ENCODE measurements at regions not wholly inside any gene's neighbourhood (a gene's known extent, or its start where the extent isn't known, plus 50 kb on each side); places are given as distances from the start of the nearest gene placed in this dataset.

DNA sequence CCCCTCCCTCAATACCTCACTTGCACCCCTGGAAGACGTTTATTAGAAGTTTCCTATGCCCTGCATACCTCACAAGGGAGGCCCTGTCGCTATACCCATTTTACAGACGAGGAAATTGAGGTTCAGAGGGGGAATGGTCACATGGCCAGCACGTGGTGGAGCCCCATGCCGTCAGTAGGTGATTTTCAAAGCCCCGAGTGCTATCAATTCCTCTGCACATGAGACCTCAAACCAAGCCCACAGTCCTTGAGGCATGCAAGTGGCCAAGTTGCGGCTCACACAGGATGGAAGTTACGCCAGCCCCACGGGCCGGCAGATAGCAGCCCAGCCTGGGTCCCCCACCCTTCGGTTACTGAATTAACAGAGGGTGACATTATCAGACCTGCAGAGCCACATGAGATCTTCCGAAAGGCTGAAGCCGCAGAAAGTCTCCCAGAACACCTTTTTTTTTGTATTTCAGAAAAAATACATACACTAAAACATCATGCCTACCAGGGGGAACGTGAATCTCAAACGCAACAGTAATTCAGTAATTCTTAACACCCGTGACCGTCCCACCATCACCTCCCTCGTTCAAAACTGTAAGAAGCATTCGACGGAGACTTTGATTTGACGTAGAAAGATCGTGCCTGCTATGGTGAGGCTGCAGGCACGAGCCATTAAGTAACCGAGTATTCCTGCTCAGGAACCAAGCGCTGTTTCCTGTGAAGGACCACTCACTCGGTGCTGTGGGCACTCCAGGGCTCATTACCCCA lies 129.0 kb downstream of the RFLNA start:
- TF ChIP-seq, protein P1, sequence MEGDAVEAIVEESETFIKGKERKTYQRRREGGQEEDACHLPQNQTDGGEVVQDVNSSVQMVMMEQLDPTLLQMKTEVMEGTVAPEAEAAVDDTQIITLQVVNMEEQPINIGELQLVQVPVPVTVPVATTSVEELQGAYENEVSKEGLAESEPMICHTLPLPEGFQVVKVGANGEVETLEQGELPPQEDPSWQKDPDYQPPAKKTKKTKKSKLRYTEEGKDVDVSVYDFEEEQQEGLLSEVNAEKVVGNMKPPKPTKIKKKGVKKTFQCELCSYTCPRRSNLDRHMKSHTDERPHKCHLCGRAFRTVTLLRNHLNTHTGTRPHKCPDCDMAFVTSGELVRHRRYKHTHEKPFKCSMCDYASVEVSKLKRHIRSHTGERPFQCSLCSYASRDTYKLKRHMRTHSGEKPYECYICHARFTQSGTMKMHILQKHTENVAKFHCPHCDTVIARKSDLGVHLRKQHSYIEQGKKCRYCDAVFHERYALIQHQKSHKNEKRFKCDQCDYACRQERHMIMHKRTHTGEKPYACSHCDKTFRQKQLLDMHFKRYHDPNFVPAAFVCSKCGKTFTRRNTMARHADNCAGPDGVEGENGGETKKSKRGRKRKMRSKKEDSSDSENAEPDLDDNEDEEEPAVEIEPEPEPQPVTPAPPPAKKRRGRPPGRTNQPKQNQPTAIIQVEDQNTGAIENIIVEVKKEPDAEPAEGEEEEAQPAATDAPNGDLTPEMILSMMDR (IDR thresholded peaks at IDR 0.05 in 8 of 11, conservative IDR thresholded peaks at IDR 0.05 in 3 of 11), result no peak
- TF ChIP-seq POLR2AphosphoS5 (IDR thresholded peaks at IDR 0.05) (peak in 1 of 3 donors; percentile 4), POLR2A (IDR thresholded peaks at IDR 0.05) (no peak)
